GM18909 (cell line): ENCODE measurements at regions not wholly inside any gene's neighbourhood (a gene's known extent, or its start where the extent isn't known, plus 50 kb on each side); places are given as distances from the start of the nearest gene placed in this dataset.

Experiments used
- ATAC-seq: cut with Tn5 transposase; IDR thresholded peaks from one replicate; pipeline ENCODE4 v1.9.1; 2021; ENCODE audit warnings: mild to moderate bottlenecking; ENCODE audit not compliant: unreplicated experiment, poor library complexity

DNA sequence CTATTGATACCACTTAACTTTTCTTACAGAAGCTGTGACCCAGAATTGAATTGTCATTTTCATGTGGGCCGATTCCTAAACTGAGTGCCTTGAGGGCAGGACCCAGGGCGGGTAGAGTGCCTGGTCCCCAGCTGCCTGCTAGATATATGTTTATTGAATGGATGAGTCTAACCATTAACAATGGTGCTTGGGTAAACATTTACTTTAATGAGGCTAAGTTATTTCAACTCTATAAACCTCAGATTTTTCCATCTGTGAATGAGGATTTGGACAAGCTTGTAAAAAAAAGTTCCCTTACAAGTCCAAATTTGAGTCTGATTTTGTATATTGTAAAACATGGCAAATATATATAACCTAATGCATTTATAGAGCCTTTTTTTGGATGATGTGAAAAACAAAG, 181.8 kb upstream of the ELL2 start:
- ATAC-seq: no peak

DNA sequence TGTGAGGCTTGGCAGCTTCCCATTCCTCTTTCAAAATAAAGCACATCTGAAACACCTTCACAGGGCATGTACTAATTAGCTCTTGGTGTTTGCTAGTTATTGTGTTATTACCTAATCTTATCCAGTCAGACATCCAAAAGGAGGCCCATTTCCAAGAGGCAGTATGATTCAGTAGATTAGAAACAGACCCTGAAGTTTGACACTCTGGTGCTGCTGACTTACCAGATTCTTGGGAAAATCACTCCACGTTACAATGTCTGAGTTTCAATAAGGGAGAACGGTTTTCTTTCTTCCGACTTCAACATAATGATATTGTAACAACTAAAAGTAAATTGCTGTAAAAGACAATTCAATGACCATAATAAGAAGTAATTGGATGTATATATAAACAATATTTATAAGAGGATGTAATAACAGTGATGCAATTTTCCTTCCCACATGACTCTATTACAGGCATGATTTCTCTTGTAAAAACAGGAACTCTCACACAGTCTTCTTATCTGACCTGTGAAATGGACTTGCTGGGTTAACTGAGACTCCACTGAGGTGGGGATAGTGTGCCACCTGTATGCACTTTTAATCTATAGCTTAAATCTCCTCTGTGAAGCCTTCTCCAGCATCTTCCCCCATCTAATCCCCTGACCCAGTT, 181.3 kb upstream of the ELL2 start:
- no peak for ATAC-seq

DNA sequence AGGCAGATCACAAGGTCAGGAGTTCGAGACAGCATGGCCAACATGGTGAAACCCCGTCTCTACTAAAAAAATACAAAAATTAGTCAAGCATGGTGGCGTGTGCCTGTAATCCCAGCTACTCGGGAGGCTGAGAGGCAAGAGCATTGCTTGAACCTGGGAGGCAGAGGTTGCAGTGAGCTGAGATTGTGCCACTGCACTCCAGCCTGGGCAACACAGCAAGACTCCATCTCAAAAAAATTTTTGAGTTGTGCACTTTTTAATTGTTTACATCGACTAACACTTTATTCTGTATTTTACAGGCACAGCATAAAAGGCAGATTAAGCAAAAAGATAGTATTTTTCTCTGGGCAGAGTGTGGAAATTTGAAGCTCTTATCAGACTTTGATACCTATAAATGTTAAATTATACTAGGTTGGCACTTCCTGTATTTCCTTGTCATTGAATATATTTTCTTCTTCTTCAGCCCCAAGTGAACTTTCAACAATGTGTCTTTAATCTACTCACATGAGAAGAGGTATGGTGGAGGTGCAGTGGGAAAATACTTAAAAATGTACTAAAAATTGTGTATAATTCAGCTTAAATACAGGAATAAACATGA, 180.6 kb upstream of the ELL2 start:
- ATAC-seq: no peak

DNA sequence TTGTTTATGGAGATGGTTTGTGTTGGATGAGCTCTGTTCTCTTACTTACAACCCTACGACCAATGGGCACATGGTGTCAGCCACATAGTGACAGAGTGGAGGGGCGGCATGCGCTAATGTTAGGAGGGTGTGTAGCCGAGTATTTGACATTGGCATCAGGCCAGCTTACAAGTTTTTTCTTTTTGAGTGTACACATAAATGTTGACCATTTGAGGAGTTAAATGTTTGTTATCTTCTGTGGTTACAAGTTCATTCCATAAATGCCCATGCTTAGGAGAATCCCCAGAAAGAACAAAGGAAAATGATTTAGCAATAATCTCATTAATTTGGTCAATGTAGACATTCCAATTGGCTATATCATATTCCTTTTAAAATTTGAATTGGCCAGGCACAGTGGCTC, 180.1 kb upstream of the ELL2 start:
- no peak for ATAC-seq

DNA sequence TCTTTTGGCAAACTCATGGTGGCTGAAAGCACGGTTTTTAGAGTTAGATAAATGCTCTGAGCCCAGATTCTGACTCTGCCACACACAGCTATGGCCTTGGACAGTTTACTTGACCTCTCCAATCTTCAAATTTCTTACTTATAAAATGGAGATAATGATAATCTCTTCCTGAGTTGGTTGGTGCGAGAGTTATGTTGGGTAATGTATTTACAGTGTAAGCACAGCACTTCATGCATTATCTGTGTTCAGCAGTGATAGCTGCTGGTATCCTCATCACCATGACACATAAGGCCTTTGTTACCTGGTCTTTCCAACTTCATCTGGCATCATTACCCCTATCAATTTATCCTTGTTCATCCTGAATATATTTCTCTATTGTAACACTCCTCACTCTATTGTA, 178.8 kb upstream of the ELL2 start:
- no peak for ATAC-seq

DNA sequence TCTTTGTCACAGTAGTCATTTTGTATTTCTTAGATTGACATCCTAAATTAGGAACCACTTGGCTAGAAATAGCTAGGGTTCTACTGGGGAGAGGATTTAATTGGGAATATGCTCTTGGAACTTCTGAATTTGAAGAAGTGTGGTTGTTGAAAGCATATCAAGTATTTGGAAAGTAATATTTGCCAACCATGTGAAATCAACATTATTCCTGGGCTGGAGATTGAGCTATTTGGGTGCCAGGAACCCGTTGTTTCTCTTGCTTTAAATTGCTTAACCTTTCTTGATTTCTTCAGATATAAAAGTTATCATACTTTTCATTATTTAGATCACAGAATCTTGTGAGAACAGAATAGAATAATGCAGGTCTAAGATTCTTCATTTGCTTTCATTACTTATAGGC, 178.4 kb upstream of the ELL2 start:
- no peak for ATAC-seq

DNA sequence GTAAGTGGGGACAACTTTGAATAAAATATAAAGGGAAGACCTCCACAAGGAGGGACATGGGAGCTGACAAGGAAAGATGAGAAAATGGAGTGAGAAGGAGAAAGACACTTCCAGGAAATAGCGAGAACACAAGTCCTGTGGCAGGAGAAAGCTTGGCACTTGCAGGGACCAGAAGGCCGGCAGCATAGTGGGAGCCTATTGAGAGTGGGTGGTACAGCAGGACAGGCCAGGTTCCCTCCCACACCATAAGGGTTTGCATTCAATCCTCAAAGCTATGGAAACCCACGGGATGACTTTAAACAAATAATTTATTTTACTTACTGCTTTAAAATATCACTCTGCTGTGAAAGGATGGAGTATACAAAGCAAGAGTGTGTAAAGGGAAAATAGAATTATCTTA, 173.2 kb upstream of the ELL2 start:
- ATAC-seq: no peak

DNA sequence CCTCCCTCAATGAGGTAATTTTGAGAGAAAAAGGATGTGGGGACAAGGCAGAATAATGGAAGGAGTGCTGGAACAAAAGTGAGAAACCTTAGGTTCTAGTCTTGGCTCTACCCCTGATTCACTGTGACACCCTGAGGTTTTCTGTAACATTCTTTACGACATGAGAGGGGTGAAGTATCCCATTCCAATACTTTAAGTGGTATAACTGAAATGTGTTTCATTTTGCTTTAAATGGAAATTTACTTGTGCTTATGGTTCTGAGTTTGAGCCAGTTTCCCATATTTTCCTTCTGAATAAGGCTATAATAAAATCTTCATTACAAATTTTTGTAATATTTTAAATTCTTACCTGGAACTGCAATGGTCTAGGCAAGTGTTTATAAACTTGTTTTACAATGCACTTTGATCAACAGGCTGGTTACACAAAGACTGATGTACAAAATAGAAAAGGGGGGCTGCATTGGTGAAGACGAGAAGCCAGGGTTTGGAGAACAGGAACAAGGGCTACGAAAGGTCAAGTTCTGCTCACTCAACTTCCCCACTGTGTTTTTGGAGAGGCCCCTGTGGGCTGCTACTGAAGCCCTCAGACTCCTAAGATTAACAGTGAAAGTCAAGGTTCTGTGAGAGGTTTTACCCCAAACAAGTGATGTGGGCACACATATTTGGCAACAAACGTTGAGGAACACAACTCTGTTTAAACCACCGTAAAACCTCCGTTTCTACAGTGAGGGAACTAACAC, 171.9 kb upstream of the ELL2 start:
- no peak for ATAC-seq

DNA sequence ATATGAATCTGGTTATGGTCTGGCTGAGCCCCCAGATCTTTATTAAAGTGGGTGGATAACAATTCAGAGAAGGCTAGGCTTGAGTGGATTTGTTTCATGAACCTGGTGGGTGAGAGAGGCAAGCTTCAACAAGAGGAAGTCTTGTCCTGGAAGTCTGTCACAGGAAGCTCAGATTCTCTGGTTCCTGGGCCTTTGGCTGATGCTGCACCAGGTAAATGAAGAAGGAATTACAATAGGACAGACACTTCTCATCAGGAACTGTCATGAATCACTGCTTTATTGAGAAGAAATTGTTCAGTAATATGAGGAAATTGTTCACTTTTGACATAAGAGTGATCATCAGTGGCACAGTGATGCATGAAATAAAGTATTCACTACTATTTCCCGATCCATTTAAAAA, 167.6 kb upstream of the ELL2 start:
- no peak for ATAC-seq

DNA sequence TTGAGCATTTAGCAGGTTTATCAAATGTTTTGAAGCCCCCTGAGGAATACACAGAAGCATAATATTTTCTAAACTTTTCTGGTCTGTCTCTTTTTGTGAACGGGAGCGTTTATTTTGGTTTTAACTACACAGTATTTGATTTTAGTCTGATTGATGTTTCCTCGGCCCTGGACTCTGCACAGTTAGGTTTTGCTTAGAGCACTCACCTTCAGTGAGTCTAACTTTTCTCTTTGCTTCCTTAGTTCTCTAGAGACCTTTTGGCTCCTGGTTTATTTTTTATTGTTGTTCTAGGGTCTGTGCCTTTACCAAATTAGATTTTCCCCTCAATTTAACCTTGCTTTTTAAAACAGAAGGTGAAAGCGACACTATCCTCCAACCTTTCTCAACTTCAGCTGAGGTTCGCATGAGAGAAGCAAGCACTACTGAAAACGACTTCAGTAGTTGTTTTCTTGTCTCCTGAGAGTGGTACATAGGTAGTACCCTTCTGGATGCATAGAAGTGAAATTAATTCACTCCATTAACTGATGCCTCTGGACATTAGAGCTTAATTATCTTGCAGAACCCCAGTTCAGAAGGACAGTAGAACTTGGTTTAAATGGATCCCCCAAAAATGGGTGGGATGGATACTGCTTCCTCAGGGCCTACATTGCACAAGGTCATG, 166.7 kb upstream of the ELL2 start:
- no peak for ATAC-seq

DNA sequence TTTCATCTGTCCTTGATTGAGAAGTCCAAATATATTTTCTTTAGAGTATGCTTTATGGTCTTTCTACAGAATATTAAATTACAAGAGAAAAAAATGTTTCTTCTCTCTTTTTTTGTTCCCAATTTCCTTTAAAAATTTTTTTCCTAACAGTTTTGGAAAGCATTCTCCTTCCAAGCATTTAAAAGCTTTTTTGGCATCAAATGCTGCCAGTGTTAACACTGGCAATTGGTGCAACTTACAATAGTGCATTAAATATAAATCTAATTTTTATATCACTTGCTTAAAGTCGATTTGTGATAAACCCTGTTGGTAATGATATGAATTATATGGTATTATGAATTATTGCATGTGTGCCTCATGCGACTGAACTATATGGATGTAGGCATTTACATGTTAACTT, 165.9 kb upstream of the ELL2 start:
- no peak for ATAC-seq

DNA sequence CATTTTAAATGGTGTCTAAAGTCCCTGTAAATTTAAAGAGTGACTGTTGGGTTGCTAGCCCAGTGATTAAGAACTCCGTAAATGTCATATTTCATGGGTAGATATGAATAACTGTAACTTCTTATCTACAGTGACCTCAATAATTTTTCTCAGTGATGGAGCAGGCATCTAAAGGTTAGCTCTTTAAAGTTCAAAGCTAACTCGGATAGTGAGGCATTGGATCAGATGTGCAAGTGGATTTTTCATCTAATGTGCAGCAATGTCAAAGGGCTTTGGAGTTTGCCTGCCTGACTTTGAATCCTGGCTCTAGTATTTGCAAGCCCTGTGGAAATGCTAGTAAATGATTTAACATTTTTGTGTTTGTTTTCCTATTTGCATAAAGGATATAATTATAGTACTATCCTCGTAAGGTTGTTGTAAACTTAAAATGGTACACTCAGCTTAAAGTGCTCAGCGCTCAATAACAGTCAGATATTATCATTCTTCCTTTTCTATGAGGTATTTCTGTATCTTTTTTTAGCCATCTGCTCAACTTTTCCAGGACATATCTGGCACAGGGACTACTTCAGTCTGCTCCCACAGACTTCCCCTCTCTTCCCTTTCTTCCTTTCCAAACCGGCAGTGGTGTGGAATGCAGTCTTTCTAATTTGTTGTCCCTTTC, 163.7 kb upstream of the ELL2 start:
- ATAC-seq: no peak

DNA sequence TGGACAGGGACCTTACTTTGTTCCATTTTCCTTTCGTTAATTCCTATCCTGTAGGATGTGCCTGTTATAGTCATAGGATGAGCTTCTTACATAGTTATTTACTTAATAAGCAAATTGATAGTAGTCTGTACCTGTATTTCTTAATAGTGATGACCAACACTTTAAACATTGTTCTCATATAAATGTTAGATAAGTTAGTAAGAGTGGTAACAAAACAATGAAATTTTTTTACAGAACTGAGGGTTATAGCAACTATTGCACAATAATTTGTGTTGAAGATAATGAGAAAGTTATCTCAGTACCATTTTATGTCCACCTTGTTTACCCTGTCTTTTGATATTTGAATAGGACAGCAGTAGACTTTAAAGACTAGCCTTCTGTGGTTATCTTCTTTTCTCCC, 162.9 kb upstream of the ELL2 start:
- ATAC-seq: no peak

DNA sequence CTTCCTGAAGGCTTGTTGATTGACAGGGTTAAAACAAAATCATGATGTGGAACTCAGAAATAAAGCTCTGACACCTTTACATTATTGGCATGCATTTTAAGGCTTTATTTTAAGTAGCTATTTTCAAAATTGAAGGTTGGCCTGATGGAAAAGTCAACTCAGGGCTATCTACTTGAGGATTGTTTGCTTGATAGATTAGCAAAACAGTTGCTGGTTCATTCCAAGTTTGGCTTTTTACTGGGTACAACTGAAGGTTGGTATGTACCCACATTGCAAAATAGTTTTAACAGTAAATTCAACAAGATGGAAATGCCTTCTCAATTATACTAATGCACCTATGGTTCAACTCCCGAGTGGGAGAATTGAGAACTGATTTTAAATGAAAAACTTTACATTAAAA, 161.8 kb upstream of the ELL2 start:
- ATAC-seq: no peak

DNA sequence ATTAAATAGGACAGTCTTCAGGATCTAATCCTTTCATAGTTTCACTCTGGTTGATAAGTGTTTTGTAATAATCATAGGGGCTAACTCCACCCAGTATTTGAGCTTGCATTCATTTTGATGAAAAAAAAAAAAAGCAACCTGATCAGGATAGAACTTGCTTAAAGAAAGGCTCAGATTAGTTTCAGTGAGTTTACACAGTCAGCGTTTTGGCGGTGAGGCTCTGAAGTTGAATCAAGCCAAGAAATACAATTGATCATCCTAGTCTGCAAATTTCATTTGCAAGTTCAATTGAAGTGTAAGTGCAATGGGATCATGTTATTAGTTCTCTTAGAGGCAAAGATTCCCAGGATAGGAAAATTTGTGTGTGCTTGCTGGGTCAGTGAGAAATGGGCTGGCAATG, 159.7 kb upstream of the ELL2 start:
- ATAC-seq: no peak

DNA sequence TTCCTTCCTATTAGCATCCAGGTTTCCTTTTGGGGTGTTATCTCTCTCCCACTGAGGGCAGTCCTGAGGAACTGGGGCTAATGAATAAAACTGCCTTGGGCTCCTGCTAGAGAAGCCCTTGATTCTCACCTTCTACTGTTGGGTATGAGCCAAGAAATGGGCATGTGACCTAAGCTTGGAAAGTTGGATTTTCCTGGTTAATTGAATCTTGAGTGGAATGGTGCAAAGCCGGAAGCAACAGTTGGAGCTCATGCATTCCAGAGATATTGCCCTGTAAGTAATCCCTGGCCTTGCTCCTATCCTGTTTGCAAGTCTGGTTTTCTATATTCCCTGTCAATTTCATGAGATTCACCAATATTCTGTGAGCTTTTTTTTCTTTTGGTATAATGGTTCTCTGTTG, 158.5 kb upstream of the ELL2 start:
- ATAC-seq: no peak

DNA sequence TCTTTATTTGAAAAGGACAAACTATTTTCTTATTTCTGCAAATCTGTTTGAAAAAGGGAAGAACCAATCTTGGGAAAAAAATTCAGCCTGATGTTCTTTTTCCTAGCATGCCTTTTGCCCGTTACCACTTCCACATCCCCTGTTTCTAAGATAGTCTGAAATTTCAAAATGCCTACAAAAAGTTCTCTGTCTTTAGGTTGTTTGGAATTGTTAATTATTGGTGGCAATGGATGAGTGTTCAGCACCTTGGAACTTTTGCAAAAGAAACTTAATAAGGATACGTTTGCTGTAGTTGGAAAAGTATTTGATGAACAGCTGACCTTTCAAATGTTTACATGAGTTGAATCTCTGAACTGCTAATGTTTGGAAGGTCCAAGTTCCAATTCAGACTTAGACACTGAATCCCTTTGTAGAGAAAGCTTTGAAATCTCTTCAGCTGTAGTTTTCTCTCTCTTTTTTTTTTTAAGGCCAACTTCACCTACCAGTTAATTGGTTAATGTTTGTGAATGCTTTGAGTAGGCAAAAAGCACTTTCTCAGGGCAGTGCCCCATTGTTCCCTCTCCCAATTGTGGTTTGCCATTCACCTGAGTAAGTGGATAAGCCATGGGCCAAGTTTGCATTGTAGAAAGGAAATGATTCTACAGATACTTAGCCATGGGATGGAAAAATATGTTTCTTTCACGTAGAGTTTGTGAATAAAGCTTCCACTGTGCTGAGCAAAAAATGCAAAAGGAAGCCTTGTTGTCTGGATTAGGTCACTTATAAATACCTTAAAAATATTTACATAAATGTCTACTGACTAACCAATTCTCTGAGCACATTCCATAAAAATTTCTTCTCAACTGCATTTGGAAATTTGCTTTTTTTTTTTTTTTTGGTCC, 156.4 kb upstream of the ELL2 start:
- ATAC-seq: no peak

DNA sequence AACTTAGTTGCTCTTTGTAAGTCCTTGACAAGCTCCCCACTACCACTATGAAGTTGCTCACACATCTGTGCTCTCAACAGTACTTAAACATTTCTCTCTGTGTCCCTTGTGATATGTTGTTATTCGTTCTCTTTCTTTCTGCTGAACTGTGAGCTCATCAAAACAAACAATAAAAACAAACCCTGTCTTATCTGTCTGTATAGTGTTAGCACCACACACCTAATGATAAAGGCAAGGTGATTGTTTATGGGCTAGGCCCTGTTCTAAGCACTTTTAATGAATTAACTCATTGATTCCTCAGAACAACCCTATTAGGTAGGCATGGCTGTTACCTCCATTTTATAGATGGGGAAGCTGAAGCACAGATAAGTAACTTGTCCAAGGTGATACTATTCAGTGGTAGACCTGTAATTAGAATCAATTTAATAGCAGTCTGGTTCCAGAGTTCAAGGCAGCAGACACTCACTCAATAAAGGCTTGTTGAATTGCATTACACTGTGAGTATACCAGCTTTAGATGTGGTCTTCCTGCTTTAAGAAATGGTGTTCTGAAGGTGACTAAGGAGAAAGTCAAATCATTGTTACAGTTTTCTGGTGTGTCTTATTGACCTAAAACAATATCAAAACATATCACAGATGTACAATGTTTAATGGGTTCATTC, 153.6 kb upstream of the ELL2 start:
- ATAC-seq: no peak

DNA sequence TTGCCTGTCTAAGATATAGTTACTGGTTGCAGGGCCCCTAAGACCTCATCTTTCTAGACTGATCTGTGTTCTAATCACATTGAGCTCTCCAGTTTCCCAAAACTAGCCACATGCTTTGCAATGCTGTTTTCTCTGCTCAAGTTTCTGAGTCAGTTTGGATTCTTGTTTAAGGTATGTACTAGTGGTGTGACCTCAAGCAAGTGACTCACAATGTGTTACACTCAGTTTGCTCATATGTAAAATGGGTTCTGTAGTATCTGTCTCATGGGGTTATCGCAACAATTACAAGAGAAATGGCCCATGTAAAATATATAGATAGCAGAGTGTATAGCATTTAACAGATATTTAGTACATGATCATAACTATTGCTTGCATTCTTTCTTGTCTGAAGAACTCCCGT, 153.1 kb upstream of the ELL2 start:
- no peak for ATAC-seq
